ENCODE measurements at regions not wholly inside any gene's neighbourhood (a gene's known extent, or its start where the extent isn't known, plus 50 kb on each side); places are given as distances from the start of the nearest gene placed in this dataset.
"Not testable (repeated sequence)": the region's sequence is repeated elsewhere in the genome, so short reads cannot be mapped to it uniquely, and the experiment has no call there.

GRCh38 chr6:106811088-106811686, 163.3 kb downstream of the CD24 start:
- Histone ChIP-seq H3K27me3 (ENCODE audit: control insufficient read depth in 1 of 2, insufficient read depth in 1 of 2, low read length in 2 of 2) (no peaks in the 10 kb centered on the region), H3K23ac (ENCODE audit: low read length in 2 of 2) (no peak overlapping the region), H3K4me2 (ENCODE audit: low read length, poor library complexity, severe bottlenecking) (no peak overlapping the region), H3K4me3 (ENCODE audit: insufficient read depth in 1 of 2, low read depth in 1 of 2, low read length in 2 of 2) (no peak overlapping the region), H3K14ac (ENCODE audit: low read length in 2 of 2) (no peak overlapping the region), H3K4ac (ENCODE audit: low read depth in 1 of 2, low read length in 2 of 2) (no peak overlapping the region), H3K27ac (ENCODE audit: low read length, poor library complexity, severe bottlenecking) (no peak overlapping the region), H2BK15ac (ENCODE audit: low read depth, poor library complexity, severe bottlenecking) (no peak overlapping the region), H4K91ac (ENCODE audit: low read length) (no peak overlapping the region), H2AK5ac (ENCODE audit: low read length, severe bottlenecking) (no peak overlapping the region), H2BK12ac (ENCODE audit: low read length in 2 of 2) (no peak overlapping the region), H3K79me1 (replicated peaks; ENCODE audit: low read length, poor library complexity, severe bottlenecking) (no peaks in the 10 kb centered on the region), H3K18ac (ENCODE audit: low read depth in 1 of 2, low read length in 2 of 2) (no peak overlapping the region), H3K9ac (ENCODE audit: low read length) (no peak overlapping the region), H3K4me1 (ENCODE audit: control insufficient read depth, insufficient read depth, low read depth, low read length) (no peaks in the 10 kb centered on the region), H2AFZ (ENCODE audit: low read depth, low read length) (no peak overlapping the region), H4K8ac (ENCODE audit: low read length) (no peak overlapping the region), H2BK120ac (ENCODE audit: low read depth, low read length) (no peak overlapping the region), H2BK5ac (ENCODE audit: low read depth, low read length, poor library complexity, severe bottlenecking) (no peak overlapping the region), H3K9me3 (ENCODE audit: control insufficient read depth, low read length) (peaks cover 47% of the 10 kb centered on the region), H3K36me3 (ENCODE audit: control insufficient read depth in 1 of 2, insufficient read depth in 2 of 2, low read depth in 1 of 2, low read length in 2 of 2) (no peaks in the 10 kb centered on the region)
- no peak for DNase-seq
- WGBS: 76% methylated on average over 3 of the region's 3 CpGs

- no peak overlapping the region for H2BK12ac ChIP-seq (ENCODE audit: low read length in 2 of 2)
- H2AK5ac ChIP-seq (ENCODE audit: low read length, severe bottlenecking): no peak overlapping the region
- H3K23ac ChIP-seq (ENCODE audit: low read length in 2 of 2): no peak overlapping the region
- DNase-seq: no peak
- H3K4ac ChIP-seq (ENCODE audit: low read depth in 1 of 2, low read length in 2 of 2): no peak overlapping the region
- peaks cover 1% of the 10 kb centered on the region for H3K4me1 ChIP-seq (ENCODE audit: control insufficient read depth, insufficient read depth, low read depth, low read length)
- H3K9me3 ChIP-seq (ENCODE audit: control insufficient read depth, low read length): peaks cover 47% of the 10 kb centered on the region
- no peak overlapping the region for H4K8ac ChIP-seq (ENCODE audit: low read length)
- H3K4me2 ChIP-seq (ENCODE audit: low read length, poor library complexity, severe bottlenecking): no peak overlapping the region
- no peak overlapping the region for H4K91ac ChIP-seq (ENCODE audit: low read length)
- no peak overlapping the region for H3K27ac ChIP-seq (ENCODE audit: low read length, poor library complexity, severe bottlenecking)
- H2BK5ac ChIP-seq (ENCODE audit: low read depth, low read length, poor library complexity, severe bottlenecking): no peak overlapping the region
- H3K4me3 ChIP-seq (ENCODE audit: insufficient read depth in 1 of 2, low read depth in 1 of 2, low read length in 2 of 2): no peak overlapping the region
- peaks cover 0 to 6% of the 10 kb centered on the region in 2 experiments for H3K27me3 ChIP-seq (ENCODE audit: control insufficient read depth in 1 of 2, insufficient read depth in 1 of 2, low read length in 2 of 2)
- no peak overlapping the region for H2BK15ac ChIP-seq (ENCODE audit: low read depth, poor library complexity, severe bottlenecking)
- no peak overlapping the region for H3K9ac ChIP-seq (ENCODE audit: low read length)
- H3K36me3 ChIP-seq (ENCODE audit: control insufficient read depth in 1 of 2, insufficient read depth in 2 of 2, low read depth in 1 of 2, low read length in 2 of 2): no peaks in the 10 kb centered on the region
- no peak overlapping the region for H2AFZ ChIP-seq (ENCODE audit: low read depth, low read length)
- no peak overlapping the region for H2BK120ac ChIP-seq (ENCODE audit: low read depth, low read length)
- no peak overlapping the region for H3K18ac ChIP-seq (ENCODE audit: low read depth in 1 of 2, low read length in 2 of 2)
- no peaks in the 10 kb centered on the region for H3K79me1 ChIP-seq (replicated peaks; ENCODE audit: low read length, poor library complexity, severe bottlenecking)
- H3K14ac ChIP-seq (ENCODE audit: low read length in 2 of 2): no peak overlapping the region
Observed at GRCh38 chr6:106808758-106809157, 165.8 kb downstream of the CD24 start.

GRCh38 chr6:106807947-106808611, 166.4 kb downstream of the CD24 start:
- Histone ChIP-seq H3K14ac (ENCODE audit: low read length in 2 of 2) (no peak overlapping the region), H3K23ac (ENCODE audit: low read length in 2 of 2) (no peak overlapping the region), H3K4me3 (ENCODE audit: insufficient read depth in 1 of 2, low read depth in 1 of 2, low read length in 2 of 2) (no peak overlapping the region), H3K27ac (ENCODE audit: low read length, poor library complexity, severe bottlenecking) (no peak overlapping the region), H2BK12ac (ENCODE audit: low read length in 2 of 2) (no peak overlapping the region), H3K4ac (ENCODE audit: low read depth in 1 of 2, low read length in 2 of 2) (no peak overlapping the region), H3K4me2 (ENCODE audit: low read length, poor library complexity, severe bottlenecking) (no peak overlapping the region), H4K91ac (ENCODE audit: low read length) (no peak overlapping the region), H3K36me3 (ENCODE audit: control insufficient read depth in 1 of 2, insufficient read depth in 2 of 2, low read depth in 1 of 2, low read length in 2 of 2) (no peaks in the 10 kb centered on the region), H3K4me1 (ENCODE audit: control insufficient read depth, insufficient read depth, low read depth, low read length) (peaks cover 1% of the 10 kb centered on the region), H2BK5ac (ENCODE audit: low read depth, low read length, poor library complexity, severe bottlenecking) (no peak overlapping the region), H2AK5ac (ENCODE audit: low read length, severe bottlenecking) (no peak overlapping the region), H2AFZ (ENCODE audit: low read depth, low read length) (no peak overlapping the region), H4K8ac (ENCODE audit: low read length) (no peak overlapping the region), H2BK15ac (ENCODE audit: low read depth, poor library complexity, severe bottlenecking) (no peak overlapping the region), H3K9me3 (ENCODE audit: control insufficient read depth, low read length) (peaks cover 47% of the 10 kb centered on the region), H2BK120ac (ENCODE audit: low read depth, low read length) (no peak overlapping the region), H3K27me3 (ENCODE audit: control insufficient read depth in 1 of 2, insufficient read depth in 1 of 2, low read length in 2 of 2) (peaks cover 0 to 6% of the 10 kb centered on the region in 2 experiments), H3K79me1 (replicated peaks; ENCODE audit: low read length, poor library complexity, severe bottlenecking) (no peaks in the 10 kb centered on the region), H3K18ac (ENCODE audit: low read depth in 1 of 2, low read length in 2 of 2) (no peak overlapping the region), H3K9ac (ENCODE audit: low read length) (no peak overlapping the region)
- 77% methylated on average over 5 of the region's 5 CpGs for WGBS
- no peak for DNase-seq

- H3K18ac ChIP-seq (ENCODE audit: low read depth in 1 of 2, low read length in 2 of 2); DNase-seq; H3K79me1 ChIP-seq (replicated peaks; ENCODE audit: low read length, poor library complexity, severe bottlenecking); H3K4me1 ChIP-seq (ENCODE audit: control insufficient read depth, insufficient read depth, low read depth, low read length); H2AK5ac ChIP-seq (ENCODE audit: low read length, severe bottlenecking); H3K4me2 ChIP-seq (ENCODE audit: low read length, poor library complexity, severe bottlenecking); H2BK12ac ChIP-seq (ENCODE audit: low read length in 2 of 2); H3K9ac ChIP-seq (ENCODE audit: low read length); H3K14ac ChIP-seq (ENCODE audit: low read length in 2 of 2); H3K4ac ChIP-seq (ENCODE audit: low read depth in 1 of 2, low read length in 2 of 2); H3K23ac ChIP-seq (ENCODE audit: low read length in 2 of 2); H2BK120ac ChIP-seq (ENCODE audit: low read depth, low read length); H3K27ac ChIP-seq (ENCODE audit: low read length, poor library complexity, severe bottlenecking); H3K4me3 ChIP-seq (ENCODE audit: insufficient read depth in 1 of 2, low read depth in 1 of 2, low read length in 2 of 2); H2BK5ac ChIP-seq (ENCODE audit: low read depth, low read length, poor library complexity, severe bottlenecking); H2AFZ ChIP-seq (ENCODE audit: low read depth, low read length); H4K91ac ChIP-seq (ENCODE audit: low read length); H2BK15ac ChIP-seq (ENCODE audit: low read depth, poor library complexity, severe bottlenecking); H4K8ac ChIP-seq (ENCODE audit: low read length); H3K36me3 ChIP-seq (ENCODE audit: control insufficient read depth in 1 of 2, insufficient read depth in 2 of 2, low read depth in 1 of 2, low read length in 2 of 2): not testable (repeated sequence)
- WGBS: no CpG with 5 or more reads among the region's 4 CpGs
- Histone ChIP-seq H3K27me3 (ENCODE audit: control insufficient read depth in 1 of 2, insufficient read depth in 1 of 2, low read length in 2 of 2) (peaks cover 10 to 23% of the 10 kb centered on the region in 2 experiments), H3K9me3 (ENCODE audit: control insufficient read depth, low read length) (peaks cover 32% of the 10 kb centered on the region)
Observed at GRCh38 chr6:106806253-106806652, 168.3 kb downstream of the CD24 start.
